GM19351 (cell line): ENCODE measurements at regions not wholly inside any gene's neighbourhood (a gene's known extent, or its start where the extent isn't known, plus 50 kb on each side); places are given as distances from the start of the nearest gene placed in this dataset.
"Not testable (repeated sequence)": the region's sequence is repeated elsewhere in the genome, so short reads cannot be mapped to it uniquely, and the experiment has no call there.

Source experiments
- ATAC-seq: cut with Tn5 transposase; IDR thresholded peaks from one replicate; pipeline ENCODE4 v1.9.1; 2021; ENCODE audit warnings: mild to moderate bottlenecking, moderate library complexity; ENCODE audit not compliant: unreplicated experiment

GRCh38 chr13:99792079-99792921, 179.3 kb downstream of the ZIC5 start:
- ATAC-seq = no peak

GRCh38 chr13:99782669-99783068, 188.9 kb downstream of the ZIC5 start:
- no peak for ATAC-seq

- no peak for ATAC-seq
These were observed 193.1 kb downstream of the ZIC5 start for GRCh38 chr13:99778500-99778899.

GRCh38 chr13:99777873-99778272, 193.7 kb downstream of the ZIC5 start:
- no peak for ATAC-seq

GRCh38 chr13:99774644-99775043, 196.9 kb downstream of the ZIC5 start:
- ATAC-seq = no peak

- no peak for ATAC-seq
These were observed 202.6 kb downstream of the ZIC5 start for GRCh38 chr13:99768986-99769385.

- no peak for ATAC-seq
These were observed 204.9 kb downstream of the ZIC5 start for GRCh38 chr13:99766641-99767045.

GRCh38 chr13:99765869-99766268, 205.7 kb downstream of the ZIC5 start:
- no peak for ATAC-seq

- ATAC-seq = no peak
These were observed 211.1 kb downstream of the ZIC5 start for GRCh38 chr13:99760456-99760855.

- no peak for ATAC-seq
These were observed 212.4 kb downstream of the ZIC5 start for GRCh38 chr13:99759163-99759552.

GRCh38 chr13:99758460-99759162, 213.0 kb downstream of the ZIC5 start:
- ATAC-seq = no peak

- no peak for ATAC-seq
These were observed 213.7 kb downstream of the ZIC5 start for GRCh38 chr13:99757756-99758459.

- no peak for ATAC-seq
These were observed 215.3 kb downstream of the ZIC5 start for GRCh38 chr13:99756281-99756680.

- ATAC-seq = not testable (repeated sequence)
These were observed 216.8 kb downstream of the ZIC5 start for GRCh38 chr13:99754750-99755149.

- no peak for ATAC-seq
These were observed 219.2 kb downstream of the ZIC5 start for GRCh38 chr13:99752373-99752772.

- ATAC-seq = no peak
These were observed 219.9 kb downstream of the ZIC5 start for GRCh38 chr13:99751517-99752199.

- ATAC-seq = no peak
These were observed 220.6 kb downstream of the ZIC5 start for GRCh38 chr13:99750951-99751350.

- no peak for ATAC-seq
These were observed 222.1 kb downstream of the ZIC5 start for GRCh38 chr13:99749271-99750019.

- ATAC-seq = no peak
These were observed 224.2 kb downstream of the ZIC5 start for GRCh38 chr13:99747403-99747710.

GRCh38 chr13:99746637-99747402, 224.7 kb downstream of the ZIC5 start:
- ATAC-seq = no peak
